Right lobe of liver (tissue), 6 donors: ENCODE measurements at regions not wholly inside any gene's neighbourhood (a gene's known extent, or its start where the extent isn't known, plus 50 kb on each side); places are given as distances from the start of the nearest gene placed in this dataset.

Experiments
- ATAC-seq, 4 donors: fragments of 200-7000 bp; cut with Tn5 transposase; one replicate each; pipeline ENCODE4 v1.9.1; 2020; ENCODE audit warnings: mild to moderate bottlenecking in 4 of 4, moderate library complexity in 4 of 4
- DNase-seq, 3 donors: peaks; one replicate each; pipeline ENCODE4 v3.0.0-alpha.2; 2020
- H3K27ac ChIP-seq, 3 donors: fragments of 200-600 bp; one replicate each; pipeline ENCODE4 v1.8.0; 2022
- H3K27me3 ChIP-seq, 2 donors: fragments of 200-600 bp; one replicate each; pipeline ENCODE4 v1.8.0; 2022
- H3K36me3 ChIP-seq, 4 donors: fragments of 200-600 bp; sonication (generic) in 1 of 4; one replicate each; pipeline versions ENCODE4 v1.5.1 to v1.8.0; 2017 to 2022; ENCODE audit warnings: control low read depth in 1 of 4
- H3K4me1 ChIP-seq, 4 donors: fragments of 200-600 bp; sonication (generic) in 1 of 4; one replicate each; pipeline versions ENCODE4 v1.5.1 to v1.8.0; 2017 to 2022; ENCODE audit warnings: control low read depth in 1 of 4
- H3K4me3 ChIP-seq, 3 donors: fragments of 200-600 bp; one replicate each; pipeline ENCODE4 v1.8.0; 2022
- H3K9me3 ChIP-seq, 4 donors: fragments of 200-600 bp; sonication (generic) in 1 of 4; one replicate each; pipeline versions ENCODE4 v1.5.1 to v1.8.0; 2017 to 2022; ENCODE audit warnings: control low read depth in 1 of 4
- CTCF ChIP-seq, 4 donors: fragments of 200-600 bp in 3 of 4; fragments of 450-650 bp in 1 of 4; IDR thresholded peaks; one replicate each; pipeline versions ENCODE4 v1.5.1 to v1.8.0; 2016 to 2022; ENCODE audit warnings: antibody characterized with exemption in 4 of 4, mild to moderate bottlenecking in 2 of 4
- POLR2A ChIP-seq: fragments of 450-650 bp; IDR thresholded peaks from one replicate; pipeline ENCODE4 v1.6.1; 2017; ENCODE audit warnings: antibody characterized with exemption, mild to moderate bottlenecking
- WGBS: methylation state at CpG from one replicate; pipeline ENCODE4 v1.1.6; 2018; ENCODE audit warnings: low coverage, low lambda C conversion rate; ENCODE audit not compliant: insufficient coverage; ENCODE audit errors: missing lambda C conversion rate; 5-methylcytosine and 5-hydroxymethylcytosine counted together
- intact Hi-C, 2 donors: fragments of 100-400 bp; cut with DNase I; formaldehyde crosslinking; loops; one replicate each; pipeline versions ENCODE4 v1.11.2 to v1.14.1; 2022
- donor health status: DM: no; HTN: yes; CAD: no.
- donor health status: DM: no; HTN: no; CAD: no.
- donor health status: DM: no; HTN: no; CAD: no.
- donor health status: DM: no; HTN: yes; CAD: no.
- donor health status: DM: no; HTN: yes; CAD: no.

GRCh38 chr9:11708899-11709298 is 984.3 kb upstream of the TYRP1 start:
- intact Hi-C loops: no loop called here
- no peaks in the 10 kb centered on the region for H3K4me1 ChIP-seq
- WGBS: 41% methylated on average over 2 of the region's 2 CpGs
- no peaks in the 10 kb centered on the region for H3K9me3 ChIP-seq
- no peaks in the 10 kb centered on the region for H3K36me3 ChIP-seq
- DNase-seq (no peak), ATAC-seq (no peak)
- no peaks in the 10 kb centered on the region for H3K27me3 ChIP-seq
- no peak overlapping the region for H3K27ac ChIP-seq
- no peak overlapping the region for H3K4me3 ChIP-seq
- TF ChIP-seq CTCF (IDR thresholded peaks at IDR 0.05) (no peak), POLR2A (no peak)

- no peak for DNase-seq
- no peaks in the 10 kb centered on the region for H3K36me3 ChIP-seq
- H3K27ac ChIP-seq: no peak overlapping the region
- H3K9me3 ChIP-seq: no peaks in the 10 kb centered on the region
- H3K4me1 ChIP-seq: no peaks in the 10 kb centered on the region
- H3K4me3 ChIP-seq: no peak overlapping the region
- no peaks in the 10 kb centered on the region for H3K27me3 ChIP-seq
- intact Hi-C loops: no loop called here
- no peak for TF ChIP-seq POLR2A
- no peak for TF ChIP-seq CTCF (IDR thresholded peaks at IDR 0.05)
- 13% methylated on average over 1 of the region's 1 CpG for WGBS
- ATAC-seq: no peak
Observed at GRCh38 chr9:11709567-11709966, 983.6 kb upstream of the TYRP1 start.

- no peaks in the 10 kb centered on the region for H3K36me3 ChIP-seq
Observed at GRCh38 chr9:11713077-11713476, 980.1 kb upstream of the TYRP1 start.

GRCh38 chr9:11722957-11723356 is 970.2 kb upstream of the TYRP1 start:
- 27% methylated on average over 3 of the region's 3 CpGs for WGBS
- intact Hi-C loops: no loop called here
- no peak for TF ChIP-seq CTCF (IDR thresholded peaks at IDR 0.05)
- no peak for TF ChIP-seq POLR2A
- H3K27ac ChIP-seq: no peak overlapping the region
- H3K9me3 ChIP-seq: no peaks in the 10 kb centered on the region
- ATAC-seq (no peak), DNase-seq (no peak)
- no peaks in the 10 kb centered on the region for H3K27me3 ChIP-seq
- no peak overlapping the region for H3K4me3 ChIP-seq
- no peaks in the 10 kb centered on the region for H3K36me3 ChIP-seq
- no peaks in the 10 kb centered on the region for H3K4me1 ChIP-seq

More at GRCh38 chr9:11713077-11713476, 980.1 kb upstream of the TYRP1 start:
- Histone ChIP-seq H3K27me3 (no peaks in the 10 kb centered on the region), H3K9me3 (no peaks in the 10 kb centered on the region), H3K4me1 (no peaks in the 10 kb centered on the region), H3K4me3 (no peak overlapping the region), H3K27ac (no peak overlapping the region)
- ATAC-seq: no peak
- intact Hi-C loops: no loop called here
- TF ChIP-seq POLR2A (no peak), CTCF (IDR thresholded peaks at IDR 0.05) (no peak)
- DNase-seq: no peak
- 46% methylated on average over 2 of the region's 2 CpGs for WGBS

GRCh38 chr9:11726659-11727058 is 966.5 kb upstream of the TYRP1 start:
- Histone ChIP-seq H3K9me3 (no peaks in the 10 kb centered on the region), H3K27me3 (no peaks in the 10 kb centered on the region), H3K4me3 (no peak overlapping the region), H3K27ac (no peak overlapping the region), H3K4me1 (no peaks in the 10 kb centered on the region), H3K36me3 (no peaks in the 10 kb centered on the region)
- intact Hi-C loops: no loop called here
- TF ChIP-seq POLR2A (no peak), CTCF (IDR thresholded peaks at IDR 0.05) (no peak)
- DNase-seq: no peak
- no peak for ATAC-seq
- WGBS: 24% methylated on average over 1 of the region's 1 CpG
